ENCODE measurements at regions not wholly inside any gene's neighbourhood (a gene's known extent, or its start where the extent isn't known, plus 50 kb on each side); places are given as distances from the start of the nearest gene placed in this dataset.

DNA sequence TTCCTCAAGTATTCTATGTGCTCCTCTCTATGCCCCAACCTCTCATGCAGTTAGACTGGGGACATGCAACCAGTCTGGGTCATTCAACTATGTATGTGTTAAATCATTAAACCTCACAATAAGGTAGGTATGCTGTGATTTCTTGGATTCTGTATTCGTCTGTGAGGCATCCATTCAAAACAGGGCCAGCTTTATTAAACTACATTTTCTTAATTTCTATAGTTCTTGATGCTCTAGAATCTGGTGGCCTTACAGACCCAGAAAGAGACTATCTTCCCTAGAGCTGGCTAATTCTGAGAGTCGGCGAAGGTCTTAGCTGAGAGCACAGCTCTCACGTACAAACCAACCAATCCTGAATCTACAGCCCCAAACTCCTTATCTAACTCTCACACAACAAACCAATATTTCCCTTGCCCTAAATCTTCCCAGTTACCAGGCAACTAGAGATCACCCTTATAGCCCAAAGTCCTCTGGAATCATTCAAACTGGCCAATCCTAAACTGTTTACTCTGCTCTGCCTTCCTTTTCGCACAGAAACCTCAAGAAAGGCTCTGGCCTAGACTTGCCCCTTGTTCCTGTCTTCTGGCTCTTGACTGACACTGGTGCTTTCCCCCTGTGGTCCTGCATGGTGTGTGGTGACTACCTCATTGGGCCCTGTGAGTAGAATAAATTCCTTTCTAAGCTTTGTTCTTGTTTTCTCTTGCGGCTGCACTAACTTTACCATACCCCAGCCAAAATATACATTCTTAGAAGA lies 203.5 kb upstream of the TET2 start (continued):
- TF ChIP-seq EP300 (IDR thresholded peaks at IDR 0.05; ENCODE audit: borderline replicate concordance in 1 of 2, control insufficient read depth in 1 of 2, low read depth in 2 of 2, low read length in 2 of 2), result 0 out of 4 replicates have a peak, but pooled peaks of 1 of the 2 experiments have one; percentile 29
- TF ChIP-seq EED (IDR thresholded peaks at IDR 0.05; ENCODE audit: low read depth), result 0 out of 2 replicates have a peak, but pooled peaks have one; percentile 45
- TF ChIP-seq MYC (IDR thresholded peaks at IDR 0.05; ENCODE audit: insufficient read depth, insufficient read length, insufficient replicate concordance, low read length, severe bottlenecking), result no peak
- TF ChIP-seq, protein P1, sequence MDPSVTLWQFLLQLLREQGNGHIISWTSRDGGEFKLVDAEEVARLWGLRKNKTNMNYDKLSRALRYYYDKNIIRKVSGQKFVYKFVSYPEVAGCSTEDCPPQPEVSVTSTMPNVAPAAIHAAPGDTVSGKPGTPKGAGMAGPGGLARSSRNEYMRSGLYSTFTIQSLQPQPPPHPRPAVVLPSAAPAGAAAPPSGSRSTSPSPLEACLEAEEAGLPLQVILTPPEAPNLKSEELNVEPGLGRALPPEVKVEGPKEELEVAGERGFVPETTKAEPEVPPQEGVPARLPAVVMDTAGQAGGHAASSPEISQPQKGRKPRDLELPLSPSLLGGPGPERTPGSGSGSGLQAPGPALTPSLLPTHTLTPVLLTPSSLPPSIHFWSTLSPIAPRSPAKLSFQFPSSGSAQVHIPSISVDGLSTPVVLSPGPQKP (IDR thresholded peaks at IDR 0.05; ENCODE audit: low read depth, low read length), result no peak
- TF ChIP-seq, protein P2, sequence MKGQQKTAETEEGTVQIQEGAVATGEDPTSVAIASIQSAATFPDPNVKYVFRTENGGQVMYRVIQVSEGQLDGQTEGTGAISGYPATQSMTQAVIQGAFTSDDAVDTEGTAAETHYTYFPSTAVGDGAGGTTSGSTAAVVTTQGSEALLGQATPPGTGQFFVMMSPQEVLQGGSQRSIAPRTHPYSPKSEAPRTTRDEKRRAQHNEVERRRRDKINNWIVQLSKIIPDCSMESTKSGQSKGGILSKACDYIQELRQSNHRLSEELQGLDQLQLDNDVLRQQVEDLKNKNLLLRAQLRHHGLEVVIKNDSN (IDR thresholded peaks at IDR 0.05; ENCODE audit: borderline replicate concordance, extremely low read length, insufficient read depth, low read depth, low read length), result no peak
- TF ChIP-seq NR2C2 (IDR thresholded peaks at IDR 0.05; ENCODE audit: borderline replicate concordance, control insufficient read depth, insufficient read length, low read depth), result no peak
- TF ChIP-seq BRCA1 (IDR thresholded peaks at IDR 0.05; ENCODE audit: low read depth, low read length), result no peak
- peak; percentile 9; the same call in 1 of the 2 replicates for TF ChIP-seq SMC3 (IDR thresholded peaks at IDR 0.05; ENCODE audit: borderline replicate concordance, low read length)
- no peak for TF ChIP-seq POLR2A (IDR thresholded peaks at IDR 0.05; ENCODE audit: low read depth, low read length)
- TF ChIP-seq, protein P3, sequence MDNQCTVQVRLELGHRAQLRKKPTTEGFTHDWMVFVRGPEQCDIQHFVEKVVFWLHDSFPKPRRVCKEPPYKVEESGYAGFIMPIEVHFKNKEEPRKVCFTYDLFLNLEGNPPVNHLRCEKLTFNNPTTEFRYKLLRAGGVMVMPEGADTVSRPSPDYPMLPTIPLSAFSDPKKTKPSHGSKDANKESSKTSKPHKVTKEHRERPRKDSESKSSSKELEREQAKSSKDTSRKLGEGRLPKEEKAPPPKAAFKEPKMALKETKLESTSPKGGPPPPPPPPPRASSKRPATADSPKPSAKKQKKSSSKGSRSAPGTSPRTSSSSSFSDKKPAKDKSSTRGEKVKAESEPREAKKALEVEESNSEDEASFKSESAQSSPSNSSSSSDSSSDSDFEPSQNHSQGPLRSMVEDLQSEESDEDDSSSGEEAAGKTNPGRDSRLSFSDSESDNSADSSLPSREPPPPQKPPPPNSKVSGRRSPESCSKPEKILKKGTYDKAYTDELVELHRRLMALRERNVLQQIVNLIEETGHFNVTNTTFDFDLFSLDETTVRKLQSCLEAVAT (IDR thresholded peaks at IDR 0.05), result peak; percentile 92
- TF ChIP-seq RFX5 (IDR thresholded peaks at IDR 0.05; ENCODE audit: low read depth, low read length), result no peak
- no peak for TF ChIP-seq PAX8 (IDR thresholded peaks at IDR 0.05)
- TF ChIP-seq ATF2 (IDR thresholded peaks at IDR 0.05; ENCODE audit: low read length), result peak; percentile 57; the same call in 1 of the 2 replicates
- TF ChIP-seq, protein P4, sequence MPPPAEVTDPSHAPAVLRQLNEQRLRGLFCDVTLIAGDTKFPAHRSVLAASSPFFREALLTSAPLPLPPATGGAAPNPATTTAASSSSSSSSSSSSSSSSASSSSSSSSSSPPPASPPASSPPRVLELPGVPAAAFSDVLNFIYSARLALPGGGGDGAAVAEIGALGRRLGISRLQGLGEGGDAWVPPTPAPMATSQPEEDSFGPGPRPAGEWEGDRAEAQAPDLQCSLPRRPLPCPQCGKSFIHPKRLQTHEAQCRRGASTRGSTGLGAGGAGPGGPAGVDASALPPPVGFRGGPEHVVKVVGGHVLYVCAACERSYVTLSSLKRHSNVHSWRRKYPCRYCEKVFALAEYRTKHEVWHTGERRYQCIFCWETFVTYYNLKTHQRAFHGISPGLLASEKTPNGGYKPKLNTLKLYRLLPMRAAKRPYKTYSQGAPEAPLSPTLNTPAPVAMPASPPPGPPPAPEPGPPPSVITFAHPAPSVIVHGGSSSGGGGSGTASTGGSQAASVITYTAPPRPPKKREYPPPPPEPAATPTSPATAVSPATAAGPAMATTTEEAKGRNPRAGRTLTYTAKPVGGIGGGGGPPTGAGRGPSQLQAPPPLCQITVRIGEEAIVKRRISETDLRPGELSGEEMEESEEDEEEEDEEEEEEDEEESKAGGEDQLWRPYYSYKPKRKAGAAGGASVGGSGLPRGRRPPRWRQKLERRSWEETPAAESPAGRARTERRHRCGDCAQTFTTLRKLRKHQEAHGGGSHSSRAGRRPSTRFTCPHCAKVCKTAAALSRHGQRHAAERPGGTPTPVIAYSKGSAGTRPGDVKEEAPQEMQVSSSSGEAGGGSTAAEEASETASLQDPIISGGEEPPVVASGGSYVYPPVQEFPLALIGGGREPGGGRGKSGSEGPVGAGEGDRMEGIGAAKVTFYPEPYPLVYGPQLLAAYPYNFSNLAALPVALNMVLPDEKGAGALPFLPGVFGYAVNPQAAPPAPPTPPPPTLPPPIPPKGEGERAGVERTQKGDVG (CRISPR knock-in tag; IDR thresholded peaks at IDR 0.05), result no peak
- no peak for TF ChIP-seq ASH2L (IDR thresholded peaks at IDR 0.05; ENCODE audit: borderline replicate concordance, low read depth)
- TF ChIP-seq GABPA (IDR thresholded peaks at IDR 0.05; ENCODE audit: low read depth), result peak; percentile 21; the same call in 1 of the 2 replicates
- peak; percentile 61; the same call in 1 of the 2 replicates for TF ChIP-seq CREM (IDR thresholded peaks at IDR 0.05; ENCODE audit: low read depth)
- TF ChIP-seq CHD2 (IDR thresholded peaks at IDR 0.05; ENCODE audit: borderline replicate concordance, low read depth, low read length), result no peak

Measured in GM12878 (cell line).